Motor neuron (in vitro differentiated cells): ENCODE measurements at regions not wholly inside any gene's neighbourhood (a gene's known extent, or its start where the extent isn't known, plus 50 kb on each side); places are given as distances from the start of the nearest gene placed in this dataset.
"Not testable (repeated sequence)": the region's sequence is repeated elsewhere in the genome, so short reads cannot be mapped to it uniquely, and the experiment has no call there.

ENCODE experiments used
- ATAC-seq, 8 experiments: fragments of 200-7000 bp; cut with Tn5 transposase; replicated peaks in 6 of 8; 2 replicates each; pipeline ENCODE4 v1.8.0; 2021; ENCODE audit warnings: mild to moderate bottlenecking in 8 of 8, moderate library complexity in 8 of 8
- H3K27ac ChIP-seq, 2 donors: fragments of 250-450 bp; sonication (Bioruptor Pico); 2 replicates each; pipeline ENCODE4 v1.9.0; 2021; ENCODE audit warnings: antibody characterized with exemption in 2 of 2, mild to moderate bottlenecking in 2 of 2, moderate library complexity in 1 of 2
- H3K4me1 ChIP-seq, 2 donors: fragments of 250-450 bp; sonication (Bioruptor Pico); replicated peaks in 1 of 2; 2 replicates each; pipeline ENCODE4 v1.6.1; 2021; ENCODE audit warnings: antibody characterized with exemption in 2 of 2, mild to moderate bottlenecking in 2 of 2, moderate library complexity in 1 of 2
- H3K4me3 ChIP-seq, 5 donors: fragments of 250-450 bp; sonication (Bioruptor Pico); 2 replicates each; pipeline ENCODE4 v1.9.0; 2021; ENCODE audit warnings: antibody characterized with exemption in 5 of 5, mild to moderate bottlenecking in 5 of 5, moderate library complexity in 4 of 5
- WGBS, 10 experiments: fragments of 450-650 bp; shearing (Covaris generic); methylation state at CpG; one replicate each; pipeline ENCODE4 v1.0.0; 2022; 5-methylcytosine and 5-hydroxymethylcytosine counted together
- in situ Hi-C, 9 experiments: fragments of 400-800 bp; cut with MboI; loops; one replicate each; pipeline ENCODE4 v1.15.0; 2021; ENCODE audit warnings: low sequenced_read_pairs in 9 of 9, low pct_unique_long_range_greater_than_20kb in 2 of 9; ENCODE audit not compliant: unreplicated experiment in 9 of 9

- 44 to 100% (median 98%) methylated on average over 1 to 3 of the region's 6 CpGs; no CpG with 5 or more reads in 6 of the 10 experiments for WGBS, 10 experiments
These were observed 126.5 kb upstream of the L3MBTL4 start for GRCh38 chr18:6541131-6541679.

GRCh38 chr18:6542296-6542695 lies 127.6 kb upstream of the L3MBTL4 start:
- no peak overlapping the region for H3K4me3 ChIP-seq
- 42 to 100% (median 87%) methylated on average over 1 to 5 of the region's 5 CpGs for WGBS, 10 experiments
- no peak overlapping the region for H3K27ac ChIP-seq
- ATAC-seq, result no peak
- H3K4me1 ChIP-seq, result no peaks in the 10 kb centered on the region
- in situ Hi-C loops, result loop anchor here in 8 of 9 experiments (10.0 to 25.0 kb wide), 2 partner anchors 343 to 345 kb away; no protein-coding TSS in a partner anchor

More at GRCh38 chr18:6541131-6541679, 126.5 kb upstream of the L3MBTL4 start:
- not testable (repeated sequence) for H3K4me1 ChIP-seq, H3K4me3 ChIP-seq, H3K27ac ChIP-seq
- in situ Hi-C loops, result loop anchor here in 8 of 9 experiments (10.0 to 25.0 kb wide), 2 partner anchors 344 to 346 kb away; no protein-coding TSS in a partner anchor
- ATAC-seq, result peak in 1 of 8 experiments; percentile 29

- WGBS, 10 experiments, result 0 to 57% (median 38%) methylated on average over 2 to 8 of the region's 8 CpGs; no CpG with 5 or more reads in 2 of the 10 experiments
- Histone ChIP-seq H3K4me1 (no peaks in the 10 kb centered on the region), H3K4me3 (no peak overlapping the region), H3K27ac (no peak overlapping the region)
- in situ Hi-C loops, result loop anchor here in 8 of 9 experiments (10.0 to 25.0 kb wide), 2 partner anchors 341 to 344 kb away; no protein-coding TSS in a partner anchor
- peak in 4 of 8 experiments; percentile 37 to 83 (median 47) for ATAC-seq
These were observed 128.7 kb upstream of the L3MBTL4 start for GRCh38 chr18:6543330-6543908.

GRCh38 chr18:6546229-6546628 lies 131.5 kb upstream of the L3MBTL4 start:
- H3K4me3 ChIP-seq, result no peak overlapping the region
- in situ Hi-C loops, result loop anchor here in 8 of 9 experiments (10.0 to 25.0 kb wide), 2 partner anchors 339 to 341 kb away; no protein-coding TSS in a partner anchor
- WGBS, 10 experiments, result 13 to 96% (median 83%) methylated on average over 1 to 4 of the region's 4 CpGs; no CpG with 5 or more reads in 1 of the 10 experiments
- no peaks in the 10 kb centered on the region for H3K4me1 ChIP-seq
- no peak overlapping the region for H3K27ac ChIP-seq
- no peak for ATAC-seq

- 17 to 100% (median 83%) methylated on average over 1 of the region's 1 CpG; no CpG with 5 or more reads in 3 of the 10 experiments for WGBS, 10 experiments
- no peak overlapping the region for H3K27ac ChIP-seq
- in situ Hi-C loops, result loop anchor here in 8 of 9 experiments (10.0 to 25.0 kb wide), 2 partner anchors 337 to 340 kb away; no protein-coding TSS in a partner anchor
- peak in 6 of 8 experiments; percentile 37 to 95 (median 61) for ATAC-seq
- H3K4me1 ChIP-seq, result no peaks in the 10 kb centered on the region
- no peak overlapping the region for H3K4me3 ChIP-seq
These were observed 132.8 kb upstream of the L3MBTL4 start for GRCh38 chr18:6547476-6547875.

- in situ Hi-C loops, result loop anchor here in 2 of 9 experiments (10.0 to 25.0 kb wide), 2 partner anchors 184 to 331 kb away; partner anchors contain the start of gene ARHGAP28 (in 1 of the 2)
- 0 to 100% (median 67%) methylated on average over 1 to 3 of the region's 3 CpGs; no CpG with 5 or more reads in 1 of the 10 experiments for WGBS, 10 experiments
These were observed 138.7 kb upstream of the L3MBTL4 start for GRCh38 chr18:6553234-6553900.

GRCh38 chr18:6557057-6557769 lies 142.5 kb upstream of the L3MBTL4 start:
- Histone ChIP-seq H3K4me1 (peaks cover 11 to 22% of the 10 kb centered on the region in 2 donors), H3K27ac (peak overlapping the region in 1 of 2 donors; percentile 9), H3K4me3 (peak overlapping the region in 1 of 5 donors; percentile 4)
- in situ Hi-C loops, result loop anchor here in 2 of 9 experiments (10.0 to 25.0 kb wide), 2 partner anchors 180 to 328 kb away; partner anchors contain the start of gene ARHGAP28 (in 1 of the 2)
- peak in 7 of 8 experiments; percentile 49 to 85 (median 73) for ATAC-seq
- WGBS, 10 experiments, result 4 to 100% (median 37%) methylated on average over 1 to 13 of the region's 18 CpGs; no CpG with 5 or more reads in 2 of the 10 experiments

More at GRCh38 chr18:6553234-6553900, 138.7 kb upstream of the L3MBTL4 start:
- Histone ChIP-seq H3K27ac (no peak overlapping the region), H3K4me1 (peaks cover 11 to 22% of the 10 kb centered on the region in 2 donors), H3K4me3 (no peak overlapping the region)
- ATAC-seq, result peak in 4 of 8 experiments; percentile 29 to 52 (median 44)

GRCh38 chr18:6557770-6558248 lies 143.1 kb upstream of the L3MBTL4 start:
- ATAC-seq, result peak in 5 of 8 experiments; percentile 13 to 38 (median 22)
- H3K4me3 ChIP-seq, result no peak overlapping the region
- WGBS, 10 experiments, result 0 to 67% (median 42%) methylated on average over 1 to 6 of the region's 8 CpGs; no CpG with 5 or more reads in 1 of the 10 experiments
- H3K27ac ChIP-seq, result peak overlapping the region in 1 of 2 donors; percentile 9
- peaks cover 11 to 22% of the 10 kb centered on the region in 2 donors for H3K4me1 ChIP-seq
- in situ Hi-C loops, result loop anchor here in 2 of 9 experiments (10.0 to 25.0 kb wide), 2 partner anchors 179 to 327 kb away; partner anchors contain the start of gene ARHGAP28 (in 1 of the 2)

- WGBS, 10 experiments, result 0 to 74% (median 35%) methylated on average over 1 to 7 of the region's 7 CpGs; no CpG with 5 or more reads in 1 of the 10 experiments
These were observed 143.9 kb upstream of the L3MBTL4 start for GRCh38 chr18:6558446-6559156.

GRCh38 chr18:6559296-6559695 lies 144.6 kb upstream of the L3MBTL4 start:
- Histone ChIP-seq H3K27ac (no peak overlapping the region), H3K4me3 (peak overlapping the region in 1 of 5 donors; percentile 4), H3K4me1 (peaks cover 11 to 22% of the 10 kb centered on the region in 2 donors)
- in situ Hi-C loops, result loop anchor here in 2 of 9 experiments (10.0 to 25.0 kb wide), 2 partner anchors 178 to 326 kb away; partner anchors contain the start of gene ARHGAP28 (in 1 of the 2)
- no peak for ATAC-seq
- 0 to 80% (median 58%) methylated on average over 1 of the region's 1 CpG; no CpG with 5 or more reads in 2 of the 10 experiments for WGBS, 10 experiments

More at GRCh38 chr18:6558446-6559156, 143.9 kb upstream of the L3MBTL4 start:
- no peak for ATAC-seq
- in situ Hi-C loops, result loop anchor here in 2 of 9 experiments (10.0 to 25.0 kb wide), 2 partner anchors 179 to 326 kb away; partner anchors contain the start of gene ARHGAP28 (in 1 of the 2)
- Histone ChIP-seq H3K4me1 (peaks cover 11 to 22% of the 10 kb centered on the region in 2 donors), H3K4me3 (peak overlapping the region in 1 of 5 donors; percentile 4), H3K27ac (no peak overlapping the region)

- no peak for ATAC-seq
- Histone ChIP-seq H3K27ac (no peak overlapping the region), H3K4me3 (no peak overlapping the region), H3K4me1 (peaks cover 11 to 21% of the 10 kb centered on the region in 2 donors)
- 10 to 100% (median 89%) methylated on average over 2 to 9 of the region's 9 CpGs; no CpG with 5 or more reads in 2 of the 10 experiments for WGBS, 10 experiments
- in situ Hi-C loops, result loop anchor here in 1 of 9 experiments (25.0 kb wide), 1 partner anchor 176 kb away; the partner anchor contains the start of gene ARHGAP28
These were observed 146.3 kb upstream of the L3MBTL4 start for GRCh38 chr18:6561016-6561415.
